CD14-positive monocyte (primary cell): ENCODE measurements at regions not wholly inside any gene's neighbourhood (a gene's known extent, or its start where the extent isn't known, plus 50 kb on each side); places are given as distances from the start of the nearest gene placed in this dataset.

Experiments used
- DNase-seq, 3 donors: peaks; one replicate each; pipeline ENCODE4 v3.0.0-alpha.2; 2011 to 2022
- H2AFZ ChIP-seq: 2 replicates; pipeline ENCODE4 v1.6.0; 2012; ENCODE audit warnings: mild to moderate bottlenecking, low read depth, low read length, inconsistent platforms; ENCODE audit not compliant: insufficient read depth, poor library complexity, severe bottlenecking
- H3K27ac ChIP-seq, 2 donors: 1 replicate in 1 of 2; 2 replicates in 1 of 2; pipeline ENCODE4 v1.5.1; 2012 to 2013; ENCODE audit warnings: low read length in 2 of 2, control low read depth in 1 of 2, inconsistent platforms in 1 of 2, low read depth in 1 of 2, mild to moderate bottlenecking in 1 of 2
- H3K27me3 ChIP-seq, 2 donors: one replicate each; pipeline versions ENCODE4 v1.6.0 to v1.6.1; 2011 to 2013; ENCODE audit warnings: low read length in 2 of 2; ENCODE audit not compliant: control insufficient read depth in 2 of 2, insufficient read depth in 2 of 2
- H3K36me3 ChIP-seq, 2 donors: replicated peaks in 1 of 2; 1 replicate in 1 of 2; 2 replicates in 1 of 2; pipeline versions ENCODE4 v1.5.1 to v1.6.1; 2012 to 2013; ENCODE audit warnings: low read length in 2 of 2, control low read depth in 1 of 2, inconsistent platforms in 1 of 2, mild to moderate bottlenecking in 1 of 2; ENCODE audit not compliant: insufficient read depth in 2 of 2, control insufficient read depth in 1 of 2
- H3K4me1 ChIP-seq, 2 donors: 1 replicate in 1 of 2; 2 replicates in 1 of 2; pipeline versions ENCODE4 v1.5.1 to v1.6.1; 2012 to 2013; ENCODE audit warnings: low read length in 2 of 2, control low read depth in 1 of 2, inconsistent platforms in 1 of 2, mild to moderate bottlenecking in 1 of 2, moderate library complexity in 1 of 2; ENCODE audit not compliant: insufficient read depth in 2 of 2, control insufficient read depth in 1 of 2
- H3K4me2 ChIP-seq: replicated peaks from 2 replicates; pipeline ENCODE3; 2012; ENCODE audit warnings: low read length, moderate library complexity, mild to moderate bottlenecking; ENCODE audit not compliant: poor library complexity, severe bottlenecking; ENCODE audit errors: extremely low read depth
- H3K4me3 ChIP-seq, 3 experiments: fragments of 200-600 bp in 1 of 3; sonication (generic) in 1 of 3; replicated peaks in 1 of 3; 1 replicate in 2 of 3; 2 replicates in 1 of 3; pipeline ENCODE4 v1.5.1; 2011 to 2013; ENCODE audit warnings: low read length in 3 of 3, mild to moderate bottlenecking in 3 of 3, control low read depth in 2 of 3, low read depth in 2 of 3, inconsistent platforms in 1 of 3, moderate library complexity in 1 of 3
- H3K79me2 ChIP-seq: 2 replicates; pipeline ENCODE4 v1.6.0; 2012; ENCODE audit warnings: mild to moderate bottlenecking, control low read depth, inconsistent platforms, low read length, moderate library complexity; ENCODE audit not compliant: insufficient read depth
- H3K9ac ChIP-seq: 2 replicates; pipeline ENCODE4 v1.6.0; 2017; ENCODE audit warnings: low read length, mild to moderate bottlenecking; ENCODE audit not compliant: insufficient read depth, poor library complexity, severe bottlenecking
- H3K9me3 ChIP-seq, 2 donors: replicated peaks in 1 of 2; 1 replicate in 1 of 2; 2 replicates in 1 of 2; pipeline versions ENCODE4 v1.5.1 to v1.6.1; 2012 to 2013; ENCODE audit warnings: low read length in 2 of 2, control low read depth in 1 of 2; ENCODE audit not compliant: control insufficient read depth in 1 of 2, insufficient read depth in 1 of 2
- H4K20me1 ChIP-seq: 2 replicates; pipeline ENCODE4 v1.6.0; 2012; ENCODE audit warnings: mild to moderate bottlenecking, low read length, control low read depth, moderate library complexity; ENCODE audit not compliant: insufficient read depth
- H3K27ac Mint-ChIP-seq, 7 donors: one replicate each; pipeline ENCODE4 v1.8.0; 2020; ENCODE audit warnings: mild to moderate bottlenecking in 7 of 7, mixed read lengths in 7 of 7, moderate library complexity in 6 of 7, inconsistent platforms in 2 of 7
- H3K27me3 Mint-ChIP-seq, 3 donors: one replicate each; pipeline ENCODE4 v1.8.0; 2021 to 2022; ENCODE audit warnings: low read depth in 3 of 3, mild to moderate bottlenecking in 3 of 3, mixed read lengths in 3 of 3, moderate library complexity in 3 of 3, inconsistent platforms in 1 of 3
- H3K36me3 Mint-ChIP-seq, 2 donors: one replicate each; pipeline ENCODE4 v1.8.0; 2020; ENCODE audit warnings: mixed read lengths in 2 of 2, inconsistent platforms in 1 of 2, mild to moderate bottlenecking in 1 of 2
- H3K4me1 Mint-ChIP-seq: one replicate; pipeline ENCODE4 v1.8.0; 2020; ENCODE audit warnings: mild to moderate bottlenecking, mixed read lengths
- H3K4me3 Mint-ChIP-seq, 2 donors: one replicate each; pipeline ENCODE4 v1.8.0; 2020; ENCODE audit warnings: mild to moderate bottlenecking in 2 of 2, mixed read lengths in 2 of 2, moderate library complexity in 1 of 2
- H3K9me3 Mint-ChIP-seq, 7 donors: one replicate each; pipeline ENCODE4 v1.8.0; 2020 to 2022; ENCODE audit warnings: mixed read lengths in 7 of 7, mild to moderate bottlenecking in 6 of 7, moderate library complexity in 6 of 7, inconsistent platforms in 2 of 7
- CTCF ChIP-seq: fragments of 200-600 bp; IDR thresholded peaks from one replicate; pipeline ENCODE4 v1.8.0; 2022; ENCODE audit warnings: antibody characterized with exemption, mild to moderate bottlenecking
- WGBS: methylation state at CpG from one replicate; pipeline ENCODE4 v1.1.5; 2013; ENCODE audit warnings: missing lambda C conversion rate; ENCODE audit not compliant: insufficient coverage; 5-methylcytosine and 5-hydroxymethylcytosine counted together
- intact Hi-C, 2 donors: fragments of 100-400 bp; cut with micrococcal nuclease; formaldehyde crosslinking; loops; one replicate each; pipeline versions ENCODE4 v1.15.0 to v1.15.1; 2023

- WGBS: no CpG with 5 or more reads among the region's 3 CpGs
- no peak for TF ChIP-seq CTCF
- H3K36me3 Mint-ChIP-seq: no peaks in the 10 kb centered on the region
Observed at GRCh38 chr16:74083541-74083940, 213.1 kb upstream of the PSMD7 start.

GRCh38 chr16:74080311-74080710 is 216.3 kb upstream of the PSMD7 start:
- H3K27me3 Mint-ChIP-seq: no peaks in the 10 kb centered on the region
- no peaks in the 10 kb centered on the region for H4K20me1 ChIP-seq
- no peaks in the 10 kb centered on the region for H3K36me3 ChIP-seq
- no peak overlapping the region for H3K27ac Mint-ChIP-seq
- WGBS: 33% methylated on average over 3 of the region's 8 CpGs
- H3K9me3 Mint-ChIP-seq: peaks cover 2 to 7% (median 3%) of the 10 kb centered on the region in 7 donors
- intact Hi-C loops: no loop called here
- no peak overlapping the region for H2AFZ ChIP-seq
- H3K36me3 Mint-ChIP-seq: no peaks in the 10 kb centered on the region
- no peak overlapping the region for H3K27ac ChIP-seq
- DNase-seq: no peak
- H3K79me2 ChIP-seq: no peaks in the 10 kb centered on the region
- no peak overlapping the region for H3K9ac ChIP-seq
- H3K4me1 ChIP-seq: no peaks in the 10 kb centered on the region
- H3K4me3 ChIP-seq: no peak overlapping the region
- no peaks in the 10 kb centered on the region for H3K4me1 Mint-ChIP-seq
- H3K4me2 ChIP-seq: no peak overlapping the region
- TF ChIP-seq CTCF: no peak
- no peaks in the 10 kb centered on the region for H3K27me3 ChIP-seq
- H3K9me3 ChIP-seq: peaks cover 0 to 1% of the 10 kb centered on the region in 2 donors
- no peak overlapping the region for H3K4me3 Mint-ChIP-seq

More at GRCh38 chr16:74083541-74083940, 213.1 kb upstream of the PSMD7 start:
- H3K79me2 ChIP-seq: no peaks in the 10 kb centered on the region
- no peaks in the 10 kb centered on the region for H3K36me3 ChIP-seq
- no peaks in the 10 kb centered on the region for H3K27me3 ChIP-seq
- no peaks in the 10 kb centered on the region for H4K20me1 ChIP-seq
- Mint-ChIP-seq H3K27ac (no peak overlapping the region), H3K4me3 (no peak overlapping the region), H3K9me3 (peaks cover 0 to 5% (median 0%) of the 10 kb centered on the region in 7 donors), H3K4me1 (no peaks in the 10 kb centered on the region), H3K27me3 (no peaks in the 10 kb centered on the region)
- no peaks in the 10 kb centered on the region for H3K9me3 ChIP-seq
- no peak overlapping the region for H3K4me3 ChIP-seq
- no peak overlapping the region for H2AFZ ChIP-seq
- DNase-seq: no peak
- H3K27ac ChIP-seq: no peak overlapping the region
- no peak overlapping the region for H3K4me2 ChIP-seq
- H3K9ac ChIP-seq: no peak overlapping the region
- H3K4me1 ChIP-seq: no peaks in the 10 kb centered on the region
- intact Hi-C loops: no loop called here
